GM12891 (cell line): ENCODE measurements at regions not wholly inside any gene's neighbourhood (a gene's known extent, or its start where the extent isn't known, plus 50 kb on each side); places are given as distances from the start of the nearest gene placed in this dataset.

Experiments used
- DNase-seq: peaks from one replicate; pipeline ENCODE4 v3.0.0; 2011; ENCODE audit warnings: low spot score; ENCODE audit not compliant: insufficient read length
- FAIRE-seq: peaks from 2 replicates; lab custom pipeline; 2011; peaks lifted over from hg19 to GRCh38; lab: Jason Lieb, UNC
- PAX5 ChIP-seq: IDR thresholded peaks from 2 replicates; pipeline ENCODE4 v1.6.1; 2011; ENCODE audit warnings: low read length, moderate library complexity, mild to moderate bottlenecking; ENCODE audit not compliant: insufficient read depth, severe bottlenecking
- POLR2A ChIP-seq: IDR thresholded peaks from 2 replicates; pipeline ENCODE4 v1.6.1; 2011; ENCODE audit warnings: low read depth, low read length, control low read depth
- POLR2AphosphoS5 ChIP-seq: IDR thresholded peaks from 2 replicates; pipeline ENCODE4 v1.6.1; 2011; ENCODE audit warnings: low read depth, low read length, control low read depth
- POU2F2 ChIP-seq: IDR thresholded peaks from 2 replicates; pipeline ENCODE4 v1.6.1; 2011; ENCODE audit warnings: low read depth, mild to moderate bottlenecking, control low read depth, low read length, moderate library complexity
- SPI1 ChIP-seq: IDR thresholded peaks from 2 replicates; pipeline ENCODE4 v1.6.1; 2011; ENCODE audit warnings: low read depth, low read length, control low read depth
- TAF1 ChIP-seq: IDR thresholded peaks from 2 replicates; pipeline ENCODE4 v1.6.1; 2011; ENCODE audit warnings: low read depth, low read length, control low read depth

- FAIRE-seq (no peak), DNase-seq (no peak)
- TF ChIP-seq TAF1 (no peak), PAX5 (no peak), SPI1 (no peak), POU2F2 (no peak), POLR2AphosphoS5 (no peak), POLR2A (no peak)
Measured at GRCh38 chr18:75779910-75780309, 352.4 kb upstream of the SMIM21 start.

- no peak for FAIRE-seq
- no peak for DNase-seq
- TF ChIP-seq SPI1 (no peak), PAX5 (no peak), POU2F2 (no peak), TAF1 (no peak), POLR2AphosphoS5 (no peak), POLR2A (no peak)
Measured at GRCh38 chr18:75779450-75779849, 351.9 kb upstream of the SMIM21 start.

- TF ChIP-seq POLR2AphosphoS5 (no peak), PAX5 (no peak), TAF1 (no peak), POLR2A (no peak), POU2F2 (no peak), SPI1 (no peak)
- DNase-seq (no peak), FAIRE-seq (no peak)
Measured at GRCh38 chr18:75777630-75778029, 350.1 kb upstream of the SMIM21 start.

- TF ChIP-seq TAF1 (no peak), POLR2AphosphoS5 (no peak), POLR2A (no peak), SPI1 (no peak), POU2F2 (no peak), PAX5 (no peak)
- no peak for FAIRE-seq
Measured at GRCh38 chr18:75775121-75775520, 347.6 kb upstream of the SMIM21 start.

GRCh38 chr18:75773618-75774017, 346.1 kb upstream of the SMIM21 start:
- DNase-seq (no peak), FAIRE-seq (no peak)
- TF ChIP-seq SPI1: no peak
- TF ChIP-seq POLR2A: no peak
- TF ChIP-seq TAF1: no peak
- TF ChIP-seq PAX5: no peak

More at GRCh38 chr18:75775121-75775520, 347.6 kb upstream of the SMIM21 start:
- DNase-seq: no peak

GRCh38 chr18:75762758-75763157, 335.3 kb upstream of the SMIM21 start:
- TF ChIP-seq POU2F2 (no peak), POLR2AphosphoS5 (no peak), SPI1 (no peak), TAF1 (no peak), POLR2A (no peak), PAX5 (no peak)
- DNase-seq: no peak
- no peak for FAIRE-seq

- FAIRE-seq: no peak
- DNase-seq: no peak
- no peak for TF ChIP-seq POLR2A
- no peak for TF ChIP-seq PAX5
Measured at GRCh38 chr18:75760208-75760607, 332.7 kb upstream of the SMIM21 start.

- DNase-seq (no peak), FAIRE-seq (no peak)
Measured at GRCh38 chr18:75757951-75758350, 330.4 kb upstream of the SMIM21 start.

GRCh38 chr18:75754433-75754832, 326.9 kb upstream of the SMIM21 start:
- FAIRE-seq (no peak), DNase-seq (no peak)
- no peak for TF ChIP-seq POU2F2
- TF ChIP-seq PAX5: no peak
- no peak for TF ChIP-seq POLR2AphosphoS5
- no peak for TF ChIP-seq POLR2A

More at GRCh38 chr18:75757951-75758350, 330.4 kb upstream of the SMIM21 start:
- TF ChIP-seq PAX5 (no peak), TAF1 (no peak), POLR2A (no peak), POU2F2 (no peak), POLR2AphosphoS5 (no peak)

- FAIRE-seq (no peak), DNase-seq (no peak)
- TF ChIP-seq TAF1: no peak
- TF ChIP-seq SPI1: no peak
- no peak for TF ChIP-seq POLR2AphosphoS5
- TF ChIP-seq PAX5: no peak
- TF ChIP-seq POU2F2: no peak
- TF ChIP-seq POLR2A: no peak
Measured at GRCh38 chr18:75753753-75754152, 326.2 kb upstream of the SMIM21 start.

GRCh38 chr18:75752740-75753263, 325.3 kb upstream of the SMIM21 start:
- DNase-seq (no peak), FAIRE-seq (no peak)
- TF ChIP-seq SPI1: no peak
